Calu3 (cell line): ENCODE measurements at regions not wholly inside any gene's neighbourhood (a gene's known extent, or its start where the extent isn't known, plus 50 kb on each side); places are given as distances from the start of the nearest gene placed in this dataset.

Experiments used
- BruUV-seq: library from RNA; stranded (reverse); fragments of 400-500 nt; replicated peaks from 2 replicates; lab custom pipeline; 2021; lab: Mats Ljungman, UMichigan
- CTCF ChIA-PET: fragments of 300-600 bp; sonication (Branson Sonifier 250); formaldehyde crosslinking; loops from one replicate; lab custom pipeline; 2022; ENCODE audit warnings: antibody characterized with exemption; lab: Charles Lee
- DNase-seq: peaks from one replicate; pipeline ENCODE4 v3.0.0; 2022
- H3K27ac Mint-ChIP-seq: one replicate; pipeline ENCODE4 v1.8.0; 2022; ENCODE audit warnings: mixed read lengths; ENCODE audit not compliant: unreplicated experiment
- H3K27me3 Mint-ChIP-seq: one replicate; pipeline ENCODE4 v1.8.0; 2022; ENCODE audit warnings: mixed read lengths; ENCODE audit not compliant: unreplicated experiment
- H3K36me3 Mint-ChIP-seq: one replicate; pipeline ENCODE4 v1.8.0; 2022; ENCODE audit warnings: mild to moderate bottlenecking, moderate library complexity, mixed read lengths; ENCODE audit not compliant: insufficient read depth, unreplicated experiment
- H3K4me1 Mint-ChIP-seq: one replicate; pipeline ENCODE4 v1.8.0; 2022; ENCODE audit warnings: mild to moderate bottlenecking, low read depth, mixed read lengths; ENCODE audit not compliant: unreplicated experiment
- H3K4me3 Mint-ChIP-seq: one replicate; pipeline ENCODE4 v1.8.0; 2022; ENCODE audit warnings: mild to moderate bottlenecking, low read depth, moderate library complexity, mixed read lengths; ENCODE audit not compliant: unreplicated experiment
- H3K9me3 Mint-ChIP-seq: one replicate; pipeline ENCODE4 v1.8.0; 2022; ENCODE audit warnings: low read depth, mixed read lengths; ENCODE audit not compliant: unreplicated experiment
- CTCF ChIP-seq: fragments of 200-600 bp; IDR thresholded peaks from one replicate; pipeline ENCODE4 v1.8.0; 2022; ENCODE audit warnings: antibody characterized with exemption; ENCODE audit not compliant: unreplicated experiment
- intact Hi-C: fragments of 100-400 bp; cut with micrococcal nuclease; formaldehyde crosslinking; loops from one replicate; pipeline ENCODE4 v1.10.0; 2022; ENCODE audit not compliant: unreplicated experiment

GRCh38 chr18:10090668-10091067 lies 176.9 kb downstream of the VAPA start:
- H3K36me3 Mint-ChIP-seq = no peaks in the 10 kb centered on the region
- no peak overlapping the region for H3K27ac Mint-ChIP-seq
- intact Hi-C loops = no loop called here
- BruUV-seq = no TSS peak
- H3K4me1 Mint-ChIP-seq = peaks cover 9% of the 10 kb centered on the region
- CTCF ChIA-PET = no interaction called here
- no peaks in the 10 kb centered on the region for H3K27me3 Mint-ChIP-seq
- TF ChIP-seq CTCF = no peak
- no peaks in the 10 kb centered on the region for H3K9me3 Mint-ChIP-seq
- no peak overlapping the region for H3K4me3 Mint-ChIP-seq
- no peak for DNase-seq

GRCh38 chr18:10093445-10093844 lies 179.6 kb downstream of the VAPA start:
- peaks cover 21% of the 10 kb centered on the region for H3K27me3 Mint-ChIP-seq
- H3K36me3 Mint-ChIP-seq = no peaks in the 10 kb centered on the region
- H3K4me1 Mint-ChIP-seq = no peaks in the 10 kb centered on the region
- CTCF ChIA-PET = interaction anchor here (0.7 kb wide), 1 partner anchor 747 kb away, joined by 6 read pairs; no protein-coding TSS in a partner anchor
- H3K9me3 Mint-ChIP-seq = no peaks in the 10 kb centered on the region
- no TSS peak for BruUV-seq
- no peak for DNase-seq
- no peak overlapping the region for H3K27ac Mint-ChIP-seq
- H3K4me3 Mint-ChIP-seq = no peak overlapping the region
- intact Hi-C loops = no loop called here
- no peak for TF ChIP-seq CTCF

GRCh38 chr18:10094154-10094553 lies 180.3 kb downstream of the VAPA start:
- no peaks in the 10 kb centered on the region for H3K9me3 Mint-ChIP-seq
- no TSS peak for BruUV-seq
- TF ChIP-seq CTCF = no peak
- no peaks in the 10 kb centered on the region for H3K4me1 Mint-ChIP-seq
- no peak overlapping the region for H3K27ac Mint-ChIP-seq
- DNase-seq = no peak
- H3K4me3 Mint-ChIP-seq = no peak overlapping the region
- no peaks in the 10 kb centered on the region for H3K36me3 Mint-ChIP-seq
- intact Hi-C loops = no loop called here
- CTCF ChIA-PET = interaction anchor here (0.7 kb wide), 2 partner anchors 114 to 747 kb away, joined by 3 to 6 read pairs; no protein-coding TSS in a partner anchor
- peaks cover 21% of the 10 kb centered on the region for H3K27me3 Mint-ChIP-seq

GRCh38 chr18:10094655-10095054 lies 180.8 kb downstream of the VAPA start:
- intact Hi-C loops = no loop called here
- Mint-ChIP-seq H3K9me3 (no peaks in the 10 kb centered on the region), H3K27me3 (peaks cover 22% of the 10 kb centered on the region), H3K4me3 (no peak overlapping the region), H3K27ac (no peak overlapping the region), H3K36me3 (no peaks in the 10 kb centered on the region), H3K4me1 (no peaks in the 10 kb centered on the region)
- CTCF ChIA-PET = no interaction called here
- no peak for DNase-seq
- TF ChIP-seq CTCF = no peak
- BruUV-seq = no TSS peak
